ENCODE measurements at regions not wholly inside any gene's neighbourhood (a gene's known extent, or its start where the extent isn't known, plus 50 kb on each side); places are given as distances from the start of the nearest gene placed in this dataset.

GRCh38 chr6:134508862-134509498, 191.1 kb upstream of the SGK1 start:
- no peaks in the 10 kb centered on the region for H3K27me3 Mint-ChIP-seq
- no peak for TF ChIP-seq CTCF (IDR thresholded peaks at IDR 0.05; ENCODE audit: unreplicated experiment)
- DNase-seq (ENCODE audit: low spot score, unreplicated experiment): no peak
- no peak overlapping the region for H3K4me3 Mint-ChIP-seq (ENCODE audit: low read depth)
- no peaks in the 10 kb centered on the region for H3K9me3 Mint-ChIP-seq (ENCODE audit: low read depth)
- H3K27ac Mint-ChIP-seq: no peak overlapping the region
- peaks cover 12% of the 10 kb centered on the region for H3K4me1 Mint-ChIP-seq (ENCODE audit: low read depth)
- no peaks in the 10 kb centered on the region for H3K36me3 Mint-ChIP-seq (ENCODE audit: insufficient read depth)

GRCh38 chr6:134506162-134506561, 188.2 kb upstream of the SGK1 start:
- H3K27me3 Mint-ChIP-seq: peaks cover 3% of the 10 kb centered on the region
- H3K36me3 Mint-ChIP-seq (ENCODE audit: insufficient read depth): no peaks in the 10 kb centered on the region
- H3K4me3 Mint-ChIP-seq (ENCODE audit: low read depth): no peak overlapping the region
- no peak for TF ChIP-seq CTCF (IDR thresholded peaks at IDR 0.05; ENCODE audit: unreplicated experiment)
- peaks cover 8% of the 10 kb centered on the region for H3K4me1 Mint-ChIP-seq (ENCODE audit: low read depth)
- H3K9me3 Mint-ChIP-seq (ENCODE audit: low read depth): no peaks in the 10 kb centered on the region
- no peak for DNase-seq (ENCODE audit: low spot score, unreplicated experiment)
- H3K27ac Mint-ChIP-seq: no peak overlapping the region

GRCh38 chr6:134503585-134504281, 185.8 kb upstream of the SGK1 start:
- no peaks in the 10 kb centered on the region for H3K36me3 Mint-ChIP-seq (ENCODE audit: insufficient read depth)
- DNase-seq (ENCODE audit: low spot score, unreplicated experiment): no peak
- H3K4me3 Mint-ChIP-seq (ENCODE audit: low read depth): no peak overlapping the region
- no peaks in the 10 kb centered on the region for H3K9me3 Mint-ChIP-seq (ENCODE audit: low read depth)
- H3K4me1 Mint-ChIP-seq (ENCODE audit: low read depth): peaks cover 13% of the 10 kb centered on the region
- H3K27ac Mint-ChIP-seq: no peak overlapping the region
- H3K27me3 Mint-ChIP-seq: peaks cover 3% of the 10 kb centered on the region
- TF ChIP-seq CTCF (IDR thresholded peaks at IDR 0.05; ENCODE audit: unreplicated experiment): no peak

- Mint-ChIP-seq H3K27me3 (peaks cover 3% of the 10 kb centered on the region), H3K4me3 (ENCODE audit: low read depth) (no peak overlapping the region), H3K27ac (no peak overlapping the region), H3K4me1 (ENCODE audit: low read depth) (peaks cover 13% of the 10 kb centered on the region), H3K9me3 (ENCODE audit: low read depth) (no peaks in the 10 kb centered on the region), H3K36me3 (ENCODE audit: insufficient read depth) (no peaks in the 10 kb centered on the region)
- TF ChIP-seq CTCF (IDR thresholded peaks at IDR 0.05; ENCODE audit: unreplicated experiment): no peak
- no peak for DNase-seq (ENCODE audit: low spot score, unreplicated experiment)
These were observed 185.0 kb upstream of the SGK1 start for GRCh38 chr6:134502614-134503549.

GRCh38 chr6:134495890-134496248, 178.0 kb upstream of the SGK1 start:
- Mint-ChIP-seq H3K27me3 (no peaks in the 10 kb centered on the region), H3K27ac (no peak overlapping the region), H3K4me3 (ENCODE audit: low read depth) (no peak overlapping the region), H3K4me1 (ENCODE audit: low read depth) (peaks cover 5% of the 10 kb centered on the region), H3K9me3 (ENCODE audit: low read depth) (no peaks in the 10 kb centered on the region), H3K36me3 (ENCODE audit: insufficient read depth) (no peaks in the 10 kb centered on the region)
- no peak for DNase-seq (ENCODE audit: low spot score, unreplicated experiment)
- no peak for TF ChIP-seq CTCF (IDR thresholded peaks at IDR 0.05; ENCODE audit: unreplicated experiment)
